WERI-Rb-1 (cell line): ENCODE measurements at regions not wholly inside any gene's neighbourhood (a gene's known extent, or its start where the extent isn't known, plus 50 kb on each side); places are given as distances from the start of the nearest gene placed in this dataset.
A peak's percentile ranks its signal among the peaks of the same experiment; 100 is the strongest.

Source experiments
- DNase-seq: peaks from one replicate; pipeline ENCODE4 v3.0.0-alpha.2; 2020
- H3K27ac ChIP-seq: fragments of 250-450 bp; sonication (Bioruptor Pico); 2 replicates; pipeline ENCODE4 v1.5.1; 2020; ENCODE audit warnings: mild to moderate bottlenecking, moderate library complexity
- H3K27me3 ChIP-seq: fragments of 250-450 bp; sonication (Bioruptor Pico); 2 replicates; pipeline ENCODE4 v1.5.1; 2021; ENCODE audit warnings: mild to moderate bottlenecking, low read depth, moderate library complexity; ENCODE audit not compliant: insufficient read depth, severe bottlenecking
- H3K36me3 ChIP-seq: fragments of 250-450 bp; sonication (Bioruptor Pico); 2 replicates; pipeline ENCODE4 v1.5.1; 2020; ENCODE audit warnings: mild to moderate bottlenecking, moderate library complexity
- H3K4me3 ChIP-seq: 2 replicates; pipeline ENCODE4 v1.5.1; 2011; ENCODE audit warnings: low read depth, mild to moderate bottlenecking, control low read depth, low read length
- H3K9me3 ChIP-seq: fragments of 250-450 bp; sonication (Bioruptor Pico); 2 replicates; pipeline ENCODE4 v1.5.1; 2021; ENCODE audit warnings: mild to moderate bottlenecking, moderate library complexity; ENCODE audit not compliant: severe bottlenecking
- TF ChIP-seq, protein P1 (sequence below): IDR thresholded peaks from 2 replicates; pipeline ENCODE4 v1.5.1; 2011; ENCODE audit warnings: low read depth, mild to moderate bottlenecking, control low read depth, inconsistent platforms, low read length

DNA sequence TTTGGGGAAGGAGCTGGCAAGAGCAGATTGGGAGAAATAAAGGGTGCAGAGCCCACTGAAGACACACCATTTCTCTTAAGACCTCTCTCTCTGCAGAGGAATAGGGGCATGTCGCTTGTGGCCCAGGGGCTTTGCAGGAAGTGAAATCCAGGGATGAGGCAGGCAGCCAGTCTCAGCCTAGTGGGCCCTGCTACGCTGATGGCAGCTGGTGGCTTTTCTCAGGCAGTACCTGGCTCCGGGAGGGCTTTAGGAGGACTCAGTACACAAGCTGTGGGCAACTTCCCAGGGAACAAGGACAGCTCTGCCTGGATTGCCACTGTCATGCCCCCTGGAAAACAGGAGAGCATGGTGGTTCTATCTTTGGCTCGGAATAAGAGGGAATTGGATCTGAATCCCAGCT lies 76.2 kb upstream of the NEURL1B start:
- DNase-seq: no peak
- Histone ChIP-seq H3K9me3 (peaks cover 6% of the 10 kb centered on the region), H3K27me3 (no peaks in the 10 kb centered on the region)

DNA sequence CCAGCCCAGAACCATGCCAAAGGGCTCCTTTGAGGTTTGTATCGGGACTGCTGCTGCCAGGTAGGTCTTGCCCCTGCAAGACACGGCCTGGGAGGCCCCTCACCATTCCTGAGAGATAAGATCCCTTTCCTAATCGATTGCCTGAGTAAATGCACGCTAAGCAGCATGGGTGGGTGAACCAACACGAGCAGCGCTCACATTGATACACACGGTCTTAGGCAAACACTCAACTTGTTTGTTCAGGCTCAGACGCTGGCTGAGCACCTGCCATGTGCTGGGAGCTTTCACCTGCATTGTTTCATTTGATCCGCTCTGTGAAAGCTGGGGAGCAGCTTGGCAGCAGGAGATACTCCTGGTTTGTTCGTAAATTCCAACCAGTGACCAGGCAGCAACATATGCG lies 76.9 kb upstream of the NEURL1B start:
- H3K27me3 ChIP-seq: no peaks in the 10 kb centered on the region
- DNase-seq: no peak
- H3K36me3 ChIP-seq: no peaks in the 10 kb centered on the region
- TF ChIP-seq, protein P1, sequence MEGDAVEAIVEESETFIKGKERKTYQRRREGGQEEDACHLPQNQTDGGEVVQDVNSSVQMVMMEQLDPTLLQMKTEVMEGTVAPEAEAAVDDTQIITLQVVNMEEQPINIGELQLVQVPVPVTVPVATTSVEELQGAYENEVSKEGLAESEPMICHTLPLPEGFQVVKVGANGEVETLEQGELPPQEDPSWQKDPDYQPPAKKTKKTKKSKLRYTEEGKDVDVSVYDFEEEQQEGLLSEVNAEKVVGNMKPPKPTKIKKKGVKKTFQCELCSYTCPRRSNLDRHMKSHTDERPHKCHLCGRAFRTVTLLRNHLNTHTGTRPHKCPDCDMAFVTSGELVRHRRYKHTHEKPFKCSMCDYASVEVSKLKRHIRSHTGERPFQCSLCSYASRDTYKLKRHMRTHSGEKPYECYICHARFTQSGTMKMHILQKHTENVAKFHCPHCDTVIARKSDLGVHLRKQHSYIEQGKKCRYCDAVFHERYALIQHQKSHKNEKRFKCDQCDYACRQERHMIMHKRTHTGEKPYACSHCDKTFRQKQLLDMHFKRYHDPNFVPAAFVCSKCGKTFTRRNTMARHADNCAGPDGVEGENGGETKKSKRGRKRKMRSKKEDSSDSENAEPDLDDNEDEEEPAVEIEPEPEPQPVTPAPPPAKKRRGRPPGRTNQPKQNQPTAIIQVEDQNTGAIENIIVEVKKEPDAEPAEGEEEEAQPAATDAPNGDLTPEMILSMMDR: no peak
- H3K27ac ChIP-seq: no peak overlapping the region
- H3K9me3 ChIP-seq: peaks cover 6% of the 10 kb centered on the region
- no peak overlapping the region for H3K4me3 ChIP-seq

More for the DNA sequence above, 76.2 kb upstream of the NEURL1B start:
- H3K27ac ChIP-seq: no peak overlapping the region
- no peaks in the 10 kb centered on the region for H3K36me3 ChIP-seq
- no peak overlapping the region for H3K4me3 ChIP-seq
- TF ChIP-seq, protein P1: no peak

DNA sequence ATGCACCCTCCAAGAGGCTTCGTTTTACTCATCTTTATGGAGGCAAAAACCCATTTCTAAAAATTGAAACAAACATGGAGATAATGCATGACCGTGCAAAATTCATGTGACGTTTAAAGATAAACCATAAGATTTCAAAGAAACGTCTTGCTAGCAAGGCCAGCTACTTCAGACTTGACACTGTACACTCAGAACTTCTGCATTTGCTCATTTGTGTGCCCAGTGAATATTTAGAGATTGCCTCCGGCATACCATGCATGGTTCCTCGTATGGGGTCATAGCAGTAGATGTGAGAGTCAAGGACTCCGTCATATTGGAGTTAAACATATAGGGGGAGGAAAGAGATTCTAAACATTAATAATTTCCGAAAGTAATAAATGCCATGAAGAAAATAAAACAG lies 78.6 kb upstream of the NEURL1B start:
- H3K27me3 ChIP-seq: no peaks in the 10 kb centered on the region
- peaks cover 6% of the 10 kb centered on the region for H3K9me3 ChIP-seq
- TF ChIP-seq, protein P1: no peak
- DNase-seq: no peak
- no peak overlapping the region for H3K4me3 ChIP-seq
- H3K27ac ChIP-seq: no peak overlapping the region
- H3K36me3 ChIP-seq: no peaks in the 10 kb centered on the region

DNA sequence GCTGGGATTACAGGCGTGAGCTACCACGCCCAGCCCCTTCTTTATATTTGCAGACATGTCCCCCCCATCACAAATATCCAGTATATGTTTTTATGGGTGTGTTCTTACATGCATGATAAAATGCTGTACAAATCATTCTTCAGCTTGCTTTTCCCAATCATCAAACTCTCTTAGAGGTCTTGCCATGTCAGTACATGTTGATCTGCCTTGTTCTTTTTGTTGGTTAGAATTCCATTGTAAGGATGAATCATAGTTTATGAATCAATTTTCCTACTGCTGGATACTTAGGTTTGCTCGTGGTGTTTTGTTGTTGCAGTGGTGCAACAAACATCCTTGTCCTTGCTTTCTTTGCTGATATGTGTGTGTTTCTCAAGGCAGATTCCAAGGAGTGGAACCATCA lies 79.9 kb upstream of the NEURL1B start:
- H3K4me3 ChIP-seq: no peak overlapping the region
- no peak for DNase-seq
- H3K36me3 ChIP-seq: no peaks in the 10 kb centered on the region
- TF ChIP-seq, protein P1: no peak
- H3K27ac ChIP-seq: no peak overlapping the region
- no peaks in the 10 kb centered on the region for H3K27me3 ChIP-seq
- H3K9me3 ChIP-seq: peaks cover 6% of the 10 kb centered on the region

DNA sequence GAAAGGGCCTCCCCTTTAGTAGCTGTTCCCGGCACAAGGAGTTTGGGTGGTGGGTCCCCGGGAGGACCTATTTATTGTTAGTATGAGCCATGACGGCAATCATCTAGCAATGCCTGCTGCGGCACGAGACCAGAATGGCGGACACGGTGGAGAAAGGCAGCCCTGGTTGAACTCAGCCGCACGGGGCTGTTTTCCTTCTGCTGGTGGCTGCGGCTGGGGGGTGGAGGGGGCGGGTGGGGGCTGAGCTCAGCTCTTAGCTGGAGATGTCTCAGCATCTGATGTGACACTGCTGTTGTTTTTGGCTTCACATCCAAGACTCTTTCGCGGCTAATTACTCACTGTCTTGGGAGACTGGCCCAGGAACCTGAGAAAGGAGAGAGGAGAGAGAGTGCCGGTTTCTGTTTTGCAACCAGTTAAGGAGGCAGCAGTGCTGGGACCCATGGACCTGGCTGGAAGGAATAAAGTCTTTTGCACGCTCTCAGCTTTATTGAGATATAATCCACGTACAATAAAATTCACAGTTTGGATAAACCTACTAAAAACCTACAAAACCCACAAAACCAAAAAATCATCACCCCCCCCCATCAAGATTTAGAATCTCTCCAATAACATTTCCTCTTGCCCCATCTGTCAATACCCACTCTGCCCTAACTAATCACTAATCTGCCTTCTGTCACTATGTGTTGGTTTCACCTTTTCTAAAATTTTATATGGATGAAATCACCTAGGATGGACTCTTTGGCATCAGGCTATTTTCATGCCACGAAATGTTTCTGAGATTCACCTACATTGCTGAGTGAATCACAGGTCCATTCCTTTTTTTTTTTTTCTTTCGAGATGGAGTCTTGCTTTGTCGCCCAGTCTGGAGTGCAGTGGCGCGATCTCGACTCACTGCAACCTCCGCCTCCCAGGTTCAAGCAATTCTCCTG lies 81.8 kb upstream of the NEURL1B start:
- Histone ChIP-seq H3K36me3 (no peaks in the 10 kb centered on the region), H3K9me3 (peaks cover 6% of the 10 kb centered on the region), H3K4me3 (no peak overlapping the region), H3K27me3 (no peaks in the 10 kb centered on the region), H3K27ac (peak overlapping the region; percentile 29)
- TF ChIP-seq, protein P1: no peak
- DNase-seq: no peak
